PC-3 (cell line): ENCODE measurements at regions not wholly inside any gene's neighbourhood (a gene's known extent, or its start where the extent isn't known, plus 50 kb on each side); places are given as distances from the start of the nearest gene placed in this dataset.

Source experiments
- ATAC-seq: fragments of 200-7000 bp; cut with Tn5 transposase; 2 replicates; pipeline ENCODE4 v1.9.1; 2020; ENCODE audit warnings: mild to moderate bottlenecking, moderate library complexity
- BruUV-seq: library from RNA; stranded (reverse); fragments of 400-500 nt; replicated peaks from 2 replicates; lab custom pipeline; 2021; lab: Mats Ljungman, UMichigan
- CTCF ChIA-PET: fragments of 300-600 bp; sonication (Branson Sonifier 250); formaldehyde crosslinking; loops from one replicate; lab custom pipeline; 2022; ENCODE audit warnings: antibody characterized with exemption; lab: Charles Lee
- POLR2A ChIA-PET: fragments of 300-600 bp; sonication (Branson Sonifier 250); formaldehyde crosslinking; loops from one replicate; lab custom pipeline; 2022; ENCODE audit warnings: antibody characterized with exemption; ENCODE audit not compliant: unreplicated experiment; lab: Charles Lee
- DNase-seq: peaks from one replicate; pipeline ENCODE4 v3.0.0-alpha.2; 2015
- H2AFZ ChIP-seq: fragments of 300-600 bp; sonication (generic); 2 replicates; pipeline ENCODE4 v1.6.0; 2016; ENCODE audit warnings: antibody characterized with exemption, low read length
- H3F3A ChIP-seq: fragments of 300-600 bp; sonication (generic); one replicate; pipeline ENCODE4 v1.6.0; 2017; ENCODE audit warnings: antibody characterized with exemption, low read length, control low read depth, mild to moderate bottlenecking; ENCODE audit not compliant: unreplicated experiment
- H3K27ac ChIP-seq: fragments of 300-600 bp; sonication (generic); 2 replicates; pipeline ENCODE4 v1.5.1; 2016; ENCODE audit warnings: mild to moderate bottlenecking, low read length
- H3K27me3 ChIP-seq: fragments of 300-600 bp; sonication (generic); 2 replicates; pipeline ENCODE4 v1.6.1; 2016; ENCODE audit warnings: low read length, mixed read lengths
- H3K36me3 ChIP-seq: fragments of 300-600 bp; sonication (generic); 2 replicates; pipeline ENCODE4 v1.6.1; 2016; ENCODE audit warnings: low read depth, mixed run types, low read length, mixed read lengths
- H3K4me1 ChIP-seq: fragments of 300-600 bp; sonication (generic); 2 replicates; pipeline ENCODE4 v1.5.1; 2016; ENCODE audit warnings: low read length; ENCODE audit not compliant: insufficient read depth
- H3K4me2 ChIP-seq: fragments of 300-600 bp; sonication (generic); 2 replicates; pipeline ENCODE4 v1.6.0; 2016; ENCODE audit warnings: low read length
- H3K4me3 ChIP-seq: fragments of 300-600 bp; sonication (generic); 2 replicates; pipeline ENCODE4 v1.5.1; 2016; ENCODE audit warnings: mild to moderate bottlenecking, low read length, mixed read lengths
- H3K79me2 ChIP-seq: fragments of 300-600 bp; sonication (generic); 2 replicates; pipeline ENCODE4 v1.6.1; 2017; ENCODE audit warnings: low read length, mixed read lengths
- H3K9ac ChIP-seq: fragments of 300-600 bp; sonication (generic); 2 replicates; pipeline ENCODE4 v1.6.0; 2016; ENCODE audit warnings: mild to moderate bottlenecking, low read length
- H3K9me2 ChIP-seq: fragments of 300-600 bp; sonication (generic); replicated peaks from 2 replicates; pipeline ENCODE4 v1.6.1; 2016; ENCODE audit warnings: mixed run types, low read length, mixed read lengths
- H3K9me3 ChIP-seq: fragments of 300-600 bp; sonication (generic); 2 replicates; pipeline ENCODE4 v1.6.1; 2016; ENCODE audit warnings: low read length, mixed read lengths
- H4K20me1 ChIP-seq: fragments of 300-600 bp; sonication (generic); 2 replicates; pipeline ENCODE4 v1.6.1; 2016; ENCODE audit warnings: low read length, mixed read lengths
- CTCF ChIP-seq: fragments of 300-600 bp; sonication (generic); conservative IDR thresholded peaks from 2 replicates; pipeline ENCODE4 v1.5.1; 2017; ENCODE audit warnings: antibody characterized with exemption, low read depth, mild to moderate bottlenecking, low read length
- EZH2 ChIP-seq: fragments of 300-600 bp; sonication (generic); IDR thresholded peaks from one replicate; pipeline ENCODE4 v1.6.1; 2017; ENCODE audit warnings: antibody characterized with exemption, mild to moderate bottlenecking, low read length; ENCODE audit not compliant: unreplicated experiment
- EZH2phosphoT487 ChIP-seq: fragments of 300-600 bp; sonication (generic); IDR thresholded peaks from 2 replicates; pipeline ENCODE4 v1.6.1; 2018; ENCODE audit warnings: mild to moderate bottlenecking, antibody characterized with exemption, low read length, borderline replicate concordance
- intact Hi-C: fragments of 100-400 bp; cut with micrococcal nuclease; formaldehyde crosslinking; loops from 2 replicates; pipeline ENCODE4 v1.9.0; 2023

GRCh38 chr18:29259838-29260237, 1082.9 kb upstream of the CDH2 start:
- no peak overlapping the region for H3K4me3 ChIP-seq
- DNase-seq (no peak), ATAC-seq (no peak)
- no peak overlapping the region for H2AFZ ChIP-seq
- H4K20me1 ChIP-seq: no peaks in the 10 kb centered on the region
- H3K4me1 ChIP-seq: no peaks in the 10 kb centered on the region
- no peak overlapping the region for H3K27ac ChIP-seq
- no TSS peak for BruUV-seq
- TF ChIP-seq CTCF (no peak), EZH2phosphoT487 (no peak), EZH2 (no peak)
- POLR2A ChIA-PET: no interaction called here
- CTCF ChIA-PET: no interaction called here
- H3K9me2 ChIP-seq: no peaks in the 10 kb centered on the region
- intact Hi-C loops: no loop called here
- H3K79me2 ChIP-seq: no peaks in the 10 kb centered on the region
- H3K36me3 ChIP-seq: no peaks in the 10 kb centered on the region
- H3K27me3 ChIP-seq: no peaks in the 10 kb centered on the region
- H3K4me2 ChIP-seq: no peak overlapping the region
- H3K9me3 ChIP-seq: no peaks in the 10 kb centered on the region
- H3F3A ChIP-seq: no peaks in the 10 kb centered on the region
- no peak overlapping the region for H3K9ac ChIP-seq

DNA sequence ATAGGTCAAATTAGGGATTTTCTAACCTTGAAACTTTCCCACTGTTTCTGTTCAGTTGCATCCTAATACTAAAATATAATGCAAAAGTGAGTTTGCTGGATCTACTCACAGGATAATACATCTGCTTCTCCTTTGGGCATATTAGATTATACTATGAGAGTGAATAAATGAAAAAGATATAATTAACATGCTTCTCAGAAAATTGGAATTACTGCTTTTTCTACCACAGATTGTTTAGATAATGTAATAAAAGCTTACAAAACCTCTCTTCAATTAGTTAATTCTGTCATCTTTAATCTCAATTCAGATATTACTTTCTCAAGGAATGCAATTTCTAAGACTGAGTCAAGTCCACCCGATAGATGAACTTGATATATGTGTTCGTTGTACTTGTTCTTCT, 1077.2 kb upstream of the CDH2 start:
- Histone ChIP-seq H3K36me3 (no peaks in the 10 kb centered on the region), H3K4me1 (no peaks in the 10 kb centered on the region), H3K9ac (no peak overlapping the region), H3K9me2 (no peaks in the 10 kb centered on the region), H3F3A (no peaks in the 10 kb centered on the region), H3K79me2 (no peaks in the 10 kb centered on the region), H3K27ac (no peak overlapping the region), H3K27me3 (no peaks in the 10 kb centered on the region), H3K9me3 (no peaks in the 10 kb centered on the region), H3K4me3 (no peak overlapping the region), H2AFZ (no peak overlapping the region), H4K20me1 (no peaks in the 10 kb centered on the region), H3K4me2 (no peak overlapping the region)
- no TSS peak for BruUV-seq
- ChIA-PET POLR2A (no interaction called here), CTCF (no interaction called here)
- TF ChIP-seq CTCF (no peak), EZH2 (no peak), EZH2phosphoT487 (no peak)
- intact Hi-C loops: no loop called here
- DNase-seq (no peak), ATAC-seq (no peak)

GRCh38 chr18:29251681-29252080, 1074.8 kb upstream of the CDH2 start:
- no TSS peak for BruUV-seq
- CTCF ChIA-PET: no interaction called here

More at GRCh38 chr18:29251681-29252080, 1074.8 kb upstream of the CDH2 start:
- Histone ChIP-seq H3K79me2 (no peaks in the 10 kb centered on the region), H3K9ac (no peak overlapping the region), H3K4me3 (no peak overlapping the region), H3K9me3 (no peaks in the 10 kb centered on the region), H2AFZ (no peak overlapping the region), H3K9me2 (no peaks in the 10 kb centered on the region), H3F3A (no peaks in the 10 kb centered on the region), H3K4me1 (no peaks in the 10 kb centered on the region), H3K4me2 (no peak overlapping the region), H3K27ac (no peak overlapping the region), H4K20me1 (no peaks in the 10 kb centered on the region), H3K36me3 (no peaks in the 10 kb centered on the region), H3K27me3 (no peaks in the 10 kb centered on the region)
- intact Hi-C loops: no loop called here
- DNase-seq (no peak), ATAC-seq (no peak)
- TF ChIP-seq EZH2phosphoT487: no peak
- no peak for TF ChIP-seq EZH2
- no peak for TF ChIP-seq CTCF
- POLR2A ChIA-PET: no interaction called here
